GM18861 (cell line): ENCODE measurements at regions not wholly inside any gene's neighbourhood (a gene's known extent, or its start where the extent isn't known, plus 50 kb on each side); places are given as distances from the start of the nearest gene placed in this dataset.

Experiments
- ATAC-seq: cut with Tn5 transposase; IDR thresholded peaks from one replicate; pipeline ENCODE4 v1.9.1; 2021; ENCODE audit not compliant: unreplicated experiment

DNA sequence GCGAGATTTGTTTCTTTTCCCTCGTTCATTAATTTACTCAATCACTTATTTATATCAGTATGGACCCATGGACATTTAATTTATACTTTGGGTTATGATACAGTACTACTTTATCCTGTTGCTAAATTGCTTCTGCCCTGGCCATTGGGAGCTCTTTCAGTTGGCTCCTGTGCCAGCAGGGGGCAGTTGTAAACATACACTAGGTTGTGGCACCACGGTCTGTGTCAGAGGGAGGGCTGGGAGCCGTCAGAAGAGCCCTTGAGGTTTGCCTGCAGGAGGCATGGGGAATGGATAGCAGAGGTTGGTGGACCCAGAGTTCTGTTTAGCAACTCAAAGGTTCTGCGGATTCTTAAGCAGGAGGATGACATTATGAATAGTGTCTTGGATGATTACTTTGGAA, 94.3 kb downstream of the ERCC5 start:
- ATAC-seq: no peak

DNA sequence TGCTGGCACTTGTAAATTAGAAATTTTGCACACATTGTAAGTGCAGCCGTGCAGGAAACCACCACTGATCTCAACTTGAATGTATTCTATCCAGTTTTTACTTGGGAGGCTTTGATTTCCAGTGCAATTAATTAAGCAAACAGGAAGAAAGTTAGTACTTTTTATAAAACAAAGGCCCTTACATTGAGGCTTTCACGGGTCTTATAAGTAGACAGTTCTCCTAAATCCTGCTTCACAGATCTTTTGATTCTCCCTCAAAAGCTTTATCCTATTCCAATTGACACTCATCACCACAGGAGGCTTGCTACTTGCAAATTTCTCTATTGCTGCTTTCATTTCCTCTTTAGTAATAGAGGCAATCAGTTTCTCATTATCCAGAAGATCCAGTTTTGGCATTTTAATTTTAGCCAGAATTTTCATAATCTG, 90.1 kb downstream of the ERCC5 start:
- ATAC-seq: peak; percentile 52

DNA sequence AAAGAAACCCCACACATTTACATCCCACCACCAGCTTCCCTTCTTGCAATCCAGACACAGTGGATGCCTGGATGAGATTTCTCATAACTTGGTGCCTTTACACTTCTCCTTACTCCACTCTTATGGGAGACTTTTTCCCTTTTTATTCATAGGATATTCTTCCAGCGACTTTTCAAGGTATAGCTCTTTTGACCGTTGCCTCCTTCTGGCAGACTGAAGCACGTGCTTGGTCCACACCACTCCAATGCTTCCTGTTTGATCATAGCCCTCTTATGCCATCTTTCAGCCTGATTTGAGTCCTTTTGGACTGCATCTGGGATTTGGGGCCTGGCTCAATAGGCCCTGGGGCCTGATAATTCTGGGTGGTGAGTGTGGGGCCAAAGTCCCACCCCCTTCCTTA, 87.7 kb downstream of the ERCC5 start:
- ATAC-seq: no peak

DNA sequence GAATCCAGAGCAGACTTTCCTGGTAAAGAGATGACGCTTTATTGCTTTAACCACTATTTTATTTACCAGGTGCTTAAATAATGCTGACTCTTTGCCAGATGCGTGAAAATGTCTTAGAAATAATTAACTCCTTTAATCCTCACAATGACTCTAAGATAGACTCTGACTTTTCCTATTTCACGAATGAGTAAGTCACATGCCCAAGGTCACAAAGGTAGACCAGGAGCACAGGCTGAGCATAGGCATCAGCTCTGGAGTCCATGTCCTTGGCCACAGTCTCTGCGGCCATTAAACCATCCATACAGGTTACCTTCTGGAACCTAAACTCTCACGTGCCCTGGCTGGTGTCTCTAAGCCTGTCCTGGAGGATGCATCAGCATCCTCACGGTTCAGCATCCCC, 87.3 kb downstream of the ERCC5 start:
- ATAC-seq: no peak

DNA sequence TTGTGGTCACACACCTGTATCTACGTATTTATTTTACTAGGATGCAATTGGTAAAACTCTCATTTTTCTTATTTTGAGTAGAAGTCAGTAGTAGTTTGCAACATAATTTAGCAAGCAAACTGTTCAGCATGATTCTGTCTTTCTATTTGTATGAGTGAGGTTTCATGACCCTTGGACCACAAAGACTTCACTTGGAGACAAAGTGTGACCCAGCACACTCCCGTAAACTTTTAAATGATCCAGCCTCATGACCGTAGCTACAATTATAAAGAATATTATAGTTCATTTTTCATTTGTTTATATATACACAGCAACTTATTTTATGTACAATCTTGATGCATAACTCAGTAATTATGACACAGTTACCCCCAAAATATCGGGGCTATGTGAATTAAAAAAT, 86.5 kb downstream of the ERCC5 start:
- no peak for ATAC-seq

DNA sequence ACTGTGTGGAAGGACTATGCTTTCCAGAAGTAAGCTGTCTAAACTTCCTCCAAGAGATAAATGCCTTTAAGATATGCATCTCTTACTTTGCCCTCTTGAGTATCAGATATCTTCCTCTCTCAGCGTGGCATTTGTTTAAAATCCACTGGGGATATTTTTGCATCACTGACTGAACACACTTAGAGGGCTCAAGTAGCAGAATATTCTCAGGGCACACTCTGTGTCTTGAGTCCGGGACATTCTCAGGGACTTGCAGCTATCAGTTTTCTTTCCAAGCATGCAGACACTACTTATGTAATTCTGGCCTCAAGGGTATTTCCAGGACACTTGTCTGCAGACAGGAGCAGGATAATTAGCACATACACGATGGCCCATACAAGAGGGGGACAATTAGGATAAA, 84.7 kb downstream of the ERCC5 start:
- ATAC-seq: no peak

DNA sequence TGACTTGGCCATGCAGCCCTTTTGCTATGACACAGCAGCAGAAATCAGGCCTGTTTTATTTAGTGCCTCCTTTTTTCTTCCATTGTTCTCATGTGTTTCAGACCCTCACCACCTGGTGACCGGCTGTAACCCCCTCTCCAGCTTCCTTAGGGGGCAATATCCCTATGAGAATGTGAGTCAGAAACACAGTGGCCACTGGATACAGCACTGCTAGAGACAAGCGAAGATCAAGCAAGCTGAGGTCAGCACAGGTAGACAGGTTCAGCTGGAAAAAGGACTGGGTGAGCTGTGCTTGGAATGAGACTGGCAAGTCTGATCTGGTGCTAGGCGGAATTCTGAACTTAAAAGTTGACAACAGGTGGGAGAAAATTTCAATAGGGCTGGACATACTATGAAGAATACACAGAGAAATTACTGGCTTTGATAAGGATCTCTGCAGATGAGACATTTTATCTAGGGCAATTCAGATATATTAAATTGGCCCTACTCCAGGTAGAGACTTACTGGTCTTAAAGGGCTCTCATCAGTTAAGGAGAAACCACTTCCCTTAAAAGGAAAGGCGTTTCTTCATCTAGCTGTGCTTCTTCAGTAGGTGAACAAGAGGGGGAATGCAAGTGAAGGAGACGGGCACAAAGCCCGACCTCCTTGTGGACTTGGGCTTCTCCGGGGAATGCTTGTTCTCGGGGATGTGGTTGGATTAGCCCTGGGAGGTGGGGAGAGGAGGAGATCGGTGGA, 83.3 kb downstream of the ERCC5 start:
- no peak for ATAC-seq
